Fibroblast of pulmonary artery (primary cell): ENCODE measurements at regions not wholly inside any gene's neighbourhood (a gene's known extent, or its start where the extent isn't known, plus 50 kb on each side); places are given as distances from the start of the nearest gene placed in this dataset.

Experiments
- DNase-seq: peaks from one replicate; pipeline ENCODE4 v3.0.0-alpha.2; 2010; ENCODE audit warnings: low read depth
- H3K4me3 ChIP-seq: replicated peaks from 2 replicates; pipeline ENCODE4 v1.5.1; 2011; ENCODE audit warnings: low read depth, mild to moderate bottlenecking, control low read depth, low read length, moderate library complexity
- TF ChIP-seq, protein P1 (sequence below): IDR thresholded peaks from 2 replicates; pipeline ENCODE4 v1.5.1; 2011; ENCODE audit warnings: mild to moderate bottlenecking, control low read depth, low read length, inconsistent platforms; ENCODE audit errors: missing control alignments

DNA sequence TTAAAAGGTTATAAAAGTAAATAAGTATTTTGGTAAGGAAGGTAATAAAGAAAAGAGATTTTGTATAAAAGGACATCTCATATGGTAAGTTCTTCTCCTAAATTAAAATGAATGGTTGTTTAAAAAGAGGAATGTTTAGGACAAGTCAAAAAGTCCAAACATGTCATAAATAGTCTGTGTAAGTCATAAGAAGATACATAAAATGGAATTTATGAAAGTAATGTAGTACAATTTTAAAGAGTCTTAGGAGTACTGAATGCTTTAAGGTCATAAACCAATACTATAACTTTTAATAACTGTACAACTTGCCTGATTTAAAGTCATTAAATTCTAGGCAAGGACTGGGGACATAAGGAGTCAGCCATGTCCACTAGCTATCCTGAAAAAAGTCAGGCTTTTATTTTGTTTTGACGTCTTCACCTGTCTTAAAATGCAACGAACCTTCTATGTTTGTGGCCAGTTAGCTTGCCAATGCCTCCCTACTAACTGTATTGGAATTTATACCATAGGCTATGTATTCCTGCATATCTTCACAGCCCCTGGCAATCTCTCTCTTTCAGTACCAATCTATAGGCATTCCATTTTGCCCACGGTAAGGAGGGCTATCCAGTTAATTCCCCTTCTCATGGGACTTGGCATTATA lies 312.3 kb upstream of the LRRTM4 start:
- DNase-seq: no peak
- TF ChIP-seq, protein P1, sequence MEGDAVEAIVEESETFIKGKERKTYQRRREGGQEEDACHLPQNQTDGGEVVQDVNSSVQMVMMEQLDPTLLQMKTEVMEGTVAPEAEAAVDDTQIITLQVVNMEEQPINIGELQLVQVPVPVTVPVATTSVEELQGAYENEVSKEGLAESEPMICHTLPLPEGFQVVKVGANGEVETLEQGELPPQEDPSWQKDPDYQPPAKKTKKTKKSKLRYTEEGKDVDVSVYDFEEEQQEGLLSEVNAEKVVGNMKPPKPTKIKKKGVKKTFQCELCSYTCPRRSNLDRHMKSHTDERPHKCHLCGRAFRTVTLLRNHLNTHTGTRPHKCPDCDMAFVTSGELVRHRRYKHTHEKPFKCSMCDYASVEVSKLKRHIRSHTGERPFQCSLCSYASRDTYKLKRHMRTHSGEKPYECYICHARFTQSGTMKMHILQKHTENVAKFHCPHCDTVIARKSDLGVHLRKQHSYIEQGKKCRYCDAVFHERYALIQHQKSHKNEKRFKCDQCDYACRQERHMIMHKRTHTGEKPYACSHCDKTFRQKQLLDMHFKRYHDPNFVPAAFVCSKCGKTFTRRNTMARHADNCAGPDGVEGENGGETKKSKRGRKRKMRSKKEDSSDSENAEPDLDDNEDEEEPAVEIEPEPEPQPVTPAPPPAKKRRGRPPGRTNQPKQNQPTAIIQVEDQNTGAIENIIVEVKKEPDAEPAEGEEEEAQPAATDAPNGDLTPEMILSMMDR: no peak
- no peak overlapping the region for H3K4me3 ChIP-seq

DNA sequence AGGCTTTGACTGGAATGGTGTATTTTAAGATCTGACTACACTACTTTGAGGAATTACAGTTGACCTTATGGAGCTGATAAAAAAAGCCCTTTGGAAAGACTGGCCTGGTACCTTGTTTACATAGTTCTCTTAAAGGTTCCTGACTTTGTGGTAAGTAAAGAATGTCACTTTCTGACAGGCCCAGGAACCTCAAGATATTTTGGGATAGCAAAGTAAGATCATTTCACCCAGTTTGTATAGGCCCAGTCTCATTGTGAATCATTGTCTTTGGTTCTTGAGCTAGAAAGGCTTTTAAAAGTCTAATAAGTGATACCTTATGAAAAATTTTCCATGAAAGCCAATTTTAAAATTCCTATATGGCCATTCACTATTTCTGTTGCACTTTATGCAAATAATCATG lies 316.3 kb upstream of the LRRTM4 start:
- TF ChIP-seq, protein P1: no peak
- DNase-seq: no peak
- no peak overlapping the region for H3K4me3 ChIP-seq

DNA sequence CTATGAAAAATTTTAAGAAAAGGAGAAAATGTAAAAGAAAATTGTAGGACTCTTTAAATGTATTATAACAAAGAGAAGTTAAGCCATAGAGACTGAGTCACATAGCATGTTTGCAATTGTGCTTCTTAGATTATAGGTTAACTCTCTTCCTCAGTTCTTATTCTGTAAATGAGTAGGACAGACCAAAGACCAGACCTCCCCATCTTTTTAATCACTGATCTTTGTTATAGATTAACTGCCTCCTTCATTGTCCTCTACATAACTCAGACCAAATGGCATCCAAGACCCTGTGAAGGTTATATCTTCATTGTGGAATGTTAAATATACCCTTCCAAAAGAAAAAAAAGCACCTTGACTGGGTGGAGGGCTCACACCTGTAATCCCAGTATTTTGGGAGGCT lies 316.9 kb upstream of the LRRTM4 start:
- no peak overlapping the region for H3K4me3 ChIP-seq
- no peak for DNase-seq
- TF ChIP-seq, protein P1: no peak

DNA sequence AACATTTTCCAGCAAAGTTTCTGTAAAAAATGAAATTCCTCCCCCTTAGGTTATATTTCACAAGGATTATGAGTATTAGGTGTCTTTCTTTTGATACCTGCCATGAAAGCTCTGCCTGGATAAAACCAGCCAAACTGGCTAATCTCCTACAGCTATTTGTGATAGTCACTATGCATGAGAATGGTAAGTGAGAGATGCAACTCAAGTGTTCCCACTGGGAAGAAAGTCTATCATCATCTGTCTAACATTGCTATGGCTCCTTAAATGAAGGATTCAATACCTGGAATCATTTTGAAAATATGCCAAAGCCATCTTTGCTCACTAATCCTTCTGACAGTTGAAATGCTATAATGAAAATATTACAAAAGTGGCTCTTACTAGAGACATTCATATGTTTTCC lies 339.9 kb upstream of the LRRTM4 start:
- H3K4me3 ChIP-seq: no peak overlapping the region

DNA sequence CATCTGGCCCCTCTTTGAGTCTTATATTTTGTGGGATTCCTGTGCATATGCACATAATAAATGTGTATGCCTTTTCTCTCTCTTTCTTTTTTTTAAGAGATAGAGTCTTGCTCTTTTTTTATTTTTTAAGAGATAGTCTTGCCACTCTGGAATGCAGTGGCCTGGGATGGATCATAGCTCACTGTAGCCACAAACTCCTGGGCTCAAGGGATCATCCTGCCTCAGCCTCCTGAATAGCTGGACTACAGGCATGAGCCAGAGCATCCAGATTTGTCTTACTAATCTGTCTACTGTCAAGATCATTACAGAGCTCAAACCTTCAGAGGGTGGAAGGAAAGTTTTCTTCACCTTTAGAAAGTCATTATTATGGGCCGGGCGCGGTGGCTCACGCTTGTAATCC lies 342.2 kb upstream of the LRRTM4 start:
- TF ChIP-seq, protein P1: no peak
- no peak for DNase-seq
- no peak overlapping the region for H3K4me3 ChIP-seq

More for the DNA sequence above, 339.9 kb upstream of the LRRTM4 start:
- TF ChIP-seq, protein P1: no peak
- DNase-seq: no peak

DNA sequence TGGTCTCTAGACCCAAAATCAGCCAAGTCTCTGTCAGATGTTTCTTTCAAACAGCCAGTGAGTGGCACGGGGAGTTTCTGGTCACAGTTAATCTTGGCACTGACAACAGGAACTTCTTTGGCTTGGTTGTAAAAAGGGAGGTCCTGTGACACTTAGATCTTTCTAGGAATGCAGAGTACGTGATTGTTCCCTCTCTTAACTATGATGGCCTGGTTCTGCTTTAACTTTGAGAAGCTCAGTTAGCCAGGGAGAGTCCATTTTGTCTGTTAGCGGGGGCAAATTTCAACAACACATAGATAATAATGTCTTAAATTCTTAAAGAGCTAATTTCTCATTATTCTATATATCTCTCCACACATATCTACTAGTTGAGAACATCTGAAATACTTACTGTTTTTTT lies 344.5 kb upstream of the LRRTM4 start:
- DNase-seq: no peak
- TF ChIP-seq, protein P1: no peak
- H3K4me3 ChIP-seq: no peak overlapping the region

DNA sequence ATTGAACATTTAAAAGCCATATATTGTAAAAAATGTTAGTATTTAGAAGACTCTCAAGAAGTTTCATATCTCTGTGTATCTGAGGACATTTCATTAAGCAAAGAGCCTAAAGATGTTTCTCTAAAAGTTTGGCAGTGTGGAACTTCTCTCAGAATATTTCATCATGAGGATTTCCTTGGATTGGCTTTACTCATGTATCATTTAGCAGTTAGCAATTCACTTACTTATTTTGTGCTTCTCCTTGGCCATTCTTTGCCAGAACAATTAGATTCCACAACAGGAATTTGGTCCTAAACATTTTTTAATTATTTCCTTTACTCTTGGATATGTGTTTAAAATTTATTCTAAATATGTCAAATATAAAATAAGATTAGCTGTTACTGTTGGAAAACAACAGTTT lies 345.0 kb upstream of the LRRTM4 start:
- TF ChIP-seq, protein P1: no peak
- no peak overlapping the region for H3K4me3 ChIP-seq
- DNase-seq: no peak
